ENCODE measurements at regions not wholly inside any gene's neighbourhood (a gene's known extent, or its start where the extent isn't known, plus 50 kb on each side); places are given as distances from the start of the nearest gene placed in this dataset.
"Not testable (repeated sequence)": the region's sequence is repeated elsewhere in the genome, so short reads cannot be mapped to it uniquely, and the experiment has no call there.

GRCh38 chr7:19554581-19554980, 154.3 kb downstream of the POLR1F start:
- H3K27ac ChIP-seq, result no peak overlapping the region
- POLR2A ChIA-PET (ENCODE audit: low non-redundant PET), result no interaction called here
- DNase-seq (ENCODE audit: low spot score), result no peak
- CTCF ChIA-PET, result no interaction called here
- TF ChIP-seq, protein P1, sequence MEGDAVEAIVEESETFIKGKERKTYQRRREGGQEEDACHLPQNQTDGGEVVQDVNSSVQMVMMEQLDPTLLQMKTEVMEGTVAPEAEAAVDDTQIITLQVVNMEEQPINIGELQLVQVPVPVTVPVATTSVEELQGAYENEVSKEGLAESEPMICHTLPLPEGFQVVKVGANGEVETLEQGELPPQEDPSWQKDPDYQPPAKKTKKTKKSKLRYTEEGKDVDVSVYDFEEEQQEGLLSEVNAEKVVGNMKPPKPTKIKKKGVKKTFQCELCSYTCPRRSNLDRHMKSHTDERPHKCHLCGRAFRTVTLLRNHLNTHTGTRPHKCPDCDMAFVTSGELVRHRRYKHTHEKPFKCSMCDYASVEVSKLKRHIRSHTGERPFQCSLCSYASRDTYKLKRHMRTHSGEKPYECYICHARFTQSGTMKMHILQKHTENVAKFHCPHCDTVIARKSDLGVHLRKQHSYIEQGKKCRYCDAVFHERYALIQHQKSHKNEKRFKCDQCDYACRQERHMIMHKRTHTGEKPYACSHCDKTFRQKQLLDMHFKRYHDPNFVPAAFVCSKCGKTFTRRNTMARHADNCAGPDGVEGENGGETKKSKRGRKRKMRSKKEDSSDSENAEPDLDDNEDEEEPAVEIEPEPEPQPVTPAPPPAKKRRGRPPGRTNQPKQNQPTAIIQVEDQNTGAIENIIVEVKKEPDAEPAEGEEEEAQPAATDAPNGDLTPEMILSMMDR (conservative IDR thresholded peaks at IDR 0.05; ENCODE audit: low read depth), result no peak

DNA sequence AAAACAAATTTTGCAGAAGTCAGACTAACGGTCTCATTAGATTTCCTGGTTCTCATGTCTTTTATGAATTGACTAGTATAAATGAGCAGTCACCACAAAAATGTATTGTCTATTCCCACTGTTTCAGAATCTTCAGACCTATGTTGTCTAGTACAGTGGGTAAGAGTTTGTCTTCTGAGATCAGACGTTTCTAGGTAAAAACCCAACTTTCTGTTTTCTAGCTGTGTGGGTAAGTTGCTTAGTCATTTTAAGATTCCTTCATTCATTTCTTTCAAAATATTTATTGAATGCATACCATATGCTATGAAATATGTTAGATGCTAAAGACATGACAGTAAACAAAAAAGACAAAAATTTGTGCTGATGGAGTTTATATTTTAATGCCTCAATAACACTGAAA, 156.3 kb downstream of the POLR1F start:
- POLR2A ChIA-PET (ENCODE audit: low non-redundant PET), result no interaction called here
- CTCF ChIA-PET, result no interaction called here
- no peak for DNase-seq (ENCODE audit: low spot score)
- TF ChIP-seq, protein P1 (conservative IDR thresholded peaks at IDR 0.05; ENCODE audit: low read depth), result no peak
- H3K27ac ChIP-seq, result no peak overlapping the region

GRCh38 chr7:19549246-19549645, 159.6 kb downstream of the POLR1F start:
- H3K27ac ChIP-seq; POLR2A ChIA-PET (ENCODE audit: low non-redundant PET); DNase-seq (ENCODE audit: low spot score): not testable (repeated sequence)
- CTCF ChIA-PET, result interaction anchor here (0.5 to 1.1 kb wide), 3 partner anchors 25 to 524 kb away, joined by 3 to 8 read pairs (median 4); no protein-coding TSS in a partner anchor

GRCh38 chr7:19537942-19538401, 170.9 kb downstream of the POLR1F start:
- POLR2A ChIA-PET (ENCODE audit: low non-redundant PET), result no interaction called here
- no peak overlapping the region for H3K27ac ChIP-seq
- CTCF ChIA-PET, result interaction anchor here (0.5 kb wide), 1 partner anchor 1478 kb away, joined by 3 read pairs; no protein-coding TSS in a partner anchor
- no peak for DNase-seq (ENCODE audit: low spot score)
- TF ChIP-seq, protein P1 (conservative IDR thresholded peaks at IDR 0.05; ENCODE audit: low read depth), result no peak

DNA sequence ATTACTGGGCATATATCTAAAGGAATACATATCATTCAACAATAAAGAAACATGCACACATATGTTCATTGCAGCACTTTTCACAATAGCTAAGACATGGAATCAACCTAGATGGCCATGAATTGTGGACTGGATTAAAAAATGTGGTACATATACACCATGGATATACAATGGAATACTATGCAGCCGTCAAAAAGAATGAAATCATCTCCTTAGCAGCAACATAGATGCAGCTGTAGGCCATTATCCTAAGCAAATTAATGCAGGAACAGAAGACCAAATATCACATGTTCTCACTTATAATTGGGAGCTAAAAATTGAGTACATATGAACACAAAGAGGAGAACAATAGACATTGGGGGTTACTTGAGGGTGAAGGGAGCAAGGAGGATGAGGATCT, 175.6 kb downstream of the POLR1F start:
- POLR2A ChIA-PET (ENCODE audit: low non-redundant PET), result no interaction called here

GRCh38 chr7:19530852-19531251, 178.0 kb downstream of the POLR1F start:
- no peak overlapping the region for H3K27ac ChIP-seq
- ChIA-PET CTCF (no interaction called here), POLR2A (ENCODE audit: low non-redundant PET) (no interaction called here)
- TF ChIP-seq, protein P1 (conservative IDR thresholded peaks at IDR 0.05; ENCODE audit: low read depth), result no peak
- DNase-seq (ENCODE audit: low spot score), result no peak

More for the DNA sequence above, 175.6 kb downstream of the POLR1F start:
- H3K27ac ChIP-seq, result no peak overlapping the region
- TF ChIP-seq, protein P1 (conservative IDR thresholded peaks at IDR 0.05; ENCODE audit: low read depth), result no peak
- CTCF ChIA-PET, result no interaction called here
- no peak for DNase-seq (ENCODE audit: low spot score)

DNA sequence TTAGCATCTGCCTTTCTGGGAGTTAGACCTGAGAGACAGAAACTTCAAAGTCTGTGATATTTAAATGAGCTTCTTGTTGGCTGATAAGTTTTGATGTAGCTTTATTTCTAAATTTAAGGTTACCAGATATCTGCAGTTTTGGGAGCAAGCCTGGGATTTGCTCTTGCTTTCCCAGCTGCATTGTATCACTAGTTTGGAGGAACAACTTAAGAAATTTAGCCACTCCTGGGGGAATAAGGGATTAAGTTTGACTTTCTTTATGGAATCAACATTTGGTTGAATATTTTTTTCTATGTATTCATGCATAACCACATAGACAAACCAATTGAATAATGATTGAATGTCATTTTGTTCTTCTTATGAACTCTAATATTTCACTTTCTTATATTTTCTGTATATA, 178.6 kb downstream of the POLR1F start:
- no peak overlapping the region for H3K27ac ChIP-seq
- CTCF ChIA-PET, result interaction anchor here (0.8 to 1.1 kb wide), 2 partner anchors 10 to 38 kb away, joined by 3 to 7 read pairs; no protein-coding TSS in a partner anchor
- no peak for DNase-seq (ENCODE audit: low spot score)
- POLR2A ChIA-PET (ENCODE audit: low non-redundant PET), result no interaction called here
- TF ChIP-seq, protein P1 (conservative IDR thresholded peaks at IDR 0.05; ENCODE audit: low read depth), result no peak

Measured in RWPE1 (cell line).